Posterior cingulate gyrus (tissue), 11 donors: ENCODE measurements at regions not wholly inside any gene's neighbourhood (a gene's known extent, or its start where the extent isn't known, plus 50 kb on each side); places are given as distances from the start of the nearest gene placed in this dataset.
"Not testable (repeated sequence)": the region's sequence is repeated elsewhere in the genome, so short reads cannot be mapped to it uniquely, and the experiment has no call there.

Source experiments
- DNase-seq, 10 donors: peaks; one replicate each; pipeline versions ENCODE4 v3.0.0 to v3.0.0-alpha.2; 2020 to 2021; ENCODE audit warnings: mixed read lengths in 3 of 10
- intact Hi-C: fragments of 100-400 bp; cut with DNase I; formaldehyde crosslinking; loops from one replicate; pipeline ENCODE4 v1.15.1; 2023

DNA sequence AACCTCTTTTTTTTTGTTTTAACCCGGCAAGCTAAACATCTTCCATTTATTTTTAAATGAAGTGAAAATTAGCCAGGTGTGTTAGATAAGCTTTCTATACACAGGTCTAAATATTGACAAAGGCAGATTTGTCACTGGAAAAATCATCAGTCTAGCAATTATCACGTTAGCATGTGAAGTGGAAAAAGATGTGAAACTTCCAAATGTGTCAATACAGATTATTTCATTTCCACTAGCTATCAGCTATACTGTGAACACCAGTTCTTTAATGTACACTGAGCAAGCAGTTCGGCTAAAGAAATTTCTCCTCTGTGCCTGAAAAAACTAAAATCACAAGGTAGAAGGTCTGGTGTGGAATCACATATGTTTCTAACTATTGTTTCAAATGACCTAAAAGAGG, 96.6 kb upstream of the G2E3 start:
- DNase-seq: no peak
- intact Hi-C loops: no loop called here

DNA sequence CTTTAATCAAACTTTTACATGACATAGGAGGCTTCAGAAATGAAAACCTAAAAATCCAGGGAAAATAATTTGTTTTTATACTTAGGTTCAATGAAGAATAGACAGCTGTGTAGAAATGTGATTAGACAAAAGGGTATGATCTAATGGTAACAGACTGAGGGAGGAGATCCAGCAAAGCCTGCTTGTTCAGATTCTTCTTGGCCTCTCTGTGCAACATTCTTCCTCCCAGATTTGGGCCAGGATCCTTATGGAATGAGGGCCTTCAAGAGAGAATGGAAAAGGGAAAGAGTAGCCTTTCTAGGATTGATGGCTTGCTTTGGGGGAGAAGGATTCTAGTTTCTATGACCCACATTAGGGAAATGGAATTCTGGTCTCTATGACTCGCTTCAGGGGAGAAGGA, 94.5 kb upstream of the G2E3 start:
- no peak for DNase-seq
- intact Hi-C loops: no loop called here

- intact Hi-C loops: no loop called here
- no peak for DNase-seq
Observed at GRCh38 chr14:30468354-30468753, 90.6 kb upstream of the G2E3 start.

GRCh38 chr14:30471980-30472379, 87.0 kb upstream of the G2E3 start:
- no peak for DNase-seq
- intact Hi-C loops: no loop called here

DNA sequence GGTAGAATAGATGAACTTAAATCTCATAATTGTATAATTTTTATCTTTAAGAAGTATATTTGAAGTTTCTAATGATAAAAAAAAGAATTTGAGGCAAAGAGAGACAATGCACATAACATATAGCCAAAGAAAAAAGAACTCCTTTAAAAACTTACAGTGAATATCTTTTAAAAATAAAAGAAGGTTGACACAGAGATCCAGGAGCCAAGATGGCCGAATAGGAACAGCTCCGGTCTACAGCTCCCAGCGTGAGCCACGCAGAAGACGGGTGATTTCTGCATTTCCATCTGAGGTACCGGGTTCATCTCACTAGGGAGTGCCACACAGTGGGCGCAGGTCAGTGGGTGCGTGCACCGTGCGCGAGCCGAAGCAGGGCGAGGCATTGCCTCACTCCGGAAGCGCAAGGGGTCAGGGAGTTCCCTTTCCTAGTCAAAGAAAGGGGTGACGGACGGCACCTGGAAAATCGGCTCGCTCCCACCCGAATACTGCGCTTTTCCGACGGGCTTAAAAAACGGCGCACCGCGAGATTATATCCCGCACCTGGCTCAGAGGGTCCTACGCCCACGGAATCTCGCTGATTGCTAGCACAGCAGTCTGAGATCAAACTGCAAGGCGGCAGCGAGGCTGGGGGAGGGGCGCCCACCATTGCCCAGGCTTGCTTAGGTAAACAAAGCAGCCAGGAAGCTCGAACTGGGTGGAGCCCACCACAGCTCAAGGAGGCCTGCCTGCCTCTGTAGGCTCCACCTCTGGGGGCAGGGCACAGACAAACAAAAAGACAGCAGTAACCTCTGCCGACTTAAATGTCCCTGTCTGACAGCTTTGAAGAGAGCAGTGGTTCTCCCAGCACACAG, 84.9 kb upstream of the G2E3 start:
- DNase-seq: peak in 1 of 10 donors; percentile 50
- intact Hi-C loops: not testable (repeated sequence)

DNA sequence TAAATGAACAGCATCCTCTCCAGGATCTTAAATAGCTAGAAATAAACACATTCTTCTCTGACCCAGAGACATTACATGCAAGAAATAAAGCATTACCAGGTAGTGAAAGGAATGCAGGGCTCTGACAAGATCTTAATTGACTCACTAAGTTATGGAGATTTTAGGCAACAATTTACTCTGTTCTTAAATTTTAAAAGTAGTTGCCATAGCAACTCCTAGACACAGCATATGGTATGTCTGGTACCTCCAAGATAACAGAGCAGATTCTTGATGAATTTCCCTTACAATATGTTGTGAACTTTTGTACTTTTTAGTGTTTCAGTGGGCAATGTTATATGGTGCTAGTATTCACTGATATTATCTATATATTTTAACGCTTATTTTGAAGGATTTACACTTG, 76.7 kb upstream of the G2E3 start:
- intact Hi-C loops: no loop called here
- no peak for DNase-seq

- intact Hi-C loops: no loop called here
- no peak for DNase-seq
Observed at GRCh38 chr14:30484201-30484600, 74.8 kb upstream of the G2E3 start.

DNA sequence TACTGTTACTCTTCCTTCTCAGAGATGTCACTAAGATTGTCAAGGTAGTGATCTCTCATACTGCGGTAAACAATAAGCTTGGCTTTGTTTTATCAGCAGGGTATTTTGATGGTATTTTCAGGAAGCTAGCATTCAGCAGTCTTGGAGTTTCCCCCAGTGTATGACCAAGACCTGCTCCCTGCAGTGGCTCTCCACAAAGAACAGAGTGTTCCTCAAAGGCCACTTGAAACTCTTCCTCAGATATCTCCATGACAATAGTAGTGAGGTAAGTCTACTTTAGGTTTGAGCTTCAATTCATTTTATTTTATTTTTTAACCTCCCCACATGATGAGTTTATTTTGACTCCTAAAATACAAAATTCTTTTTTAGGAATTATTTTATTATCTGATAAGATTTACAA, 74.0 kb upstream of the G2E3 start:
- no peak for DNase-seq

GRCh38 chr14:30496852-30497251, 62.1 kb upstream of the G2E3 start:
- intact Hi-C loops: no loop called here
- no peak for DNase-seq

More for the DNA sequence above, 74.0 kb upstream of the G2E3 start:
- intact Hi-C loops: no loop called here

DNA sequence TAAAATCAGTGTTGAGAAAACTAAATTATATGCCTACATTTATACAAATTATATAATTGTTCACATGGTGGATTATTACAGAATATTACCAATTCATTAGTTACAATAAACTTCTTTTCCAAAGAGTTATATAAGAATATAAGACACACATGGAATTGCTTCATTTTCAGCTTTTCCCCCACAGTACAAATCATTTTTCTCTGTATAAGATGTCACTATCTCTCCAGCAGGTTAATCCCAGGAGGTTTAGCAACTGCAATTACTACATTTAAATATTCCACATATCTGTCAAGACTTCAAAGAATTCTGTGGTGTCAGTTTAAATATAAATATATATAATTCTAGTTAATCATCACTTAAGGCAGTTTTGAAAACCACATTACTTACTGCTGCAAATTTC, 59.6 kb upstream of the G2E3 start:
- DNase-seq: no peak
- intact Hi-C loops: no loop called here

- DNase-seq: no peak
- intact Hi-C loops: no loop called here
Observed at GRCh38 chr14:30500222-30500621, 58.7 kb upstream of the G2E3 start.

DNA sequence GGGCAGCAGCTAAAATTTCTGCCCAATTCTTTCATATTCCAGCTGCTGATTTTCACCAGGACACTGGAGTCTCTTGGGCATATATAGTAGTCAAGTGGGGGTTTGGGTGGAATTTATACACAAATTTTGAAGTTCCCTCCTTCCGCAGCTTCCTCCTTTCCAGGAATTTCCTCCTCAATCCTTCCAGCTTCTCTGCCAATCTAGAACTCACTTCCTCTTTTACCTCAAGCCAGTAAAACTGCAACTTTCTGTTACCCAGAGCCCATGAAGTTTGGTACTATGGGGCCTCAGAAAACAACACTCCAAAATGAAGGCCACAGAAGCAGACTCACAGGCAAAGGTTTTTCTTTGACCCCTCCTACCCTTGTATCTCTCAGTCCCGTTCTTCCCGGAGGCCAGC, 51.7 kb upstream of the G2E3 start:
- no peak for DNase-seq
- intact Hi-C loops: no loop called here
